GM23338 (cell line): ENCODE measurements at regions not wholly inside any gene's neighbourhood (a gene's known extent, or its start where the extent isn't known, plus 50 kb on each side); places are given as distances from the start of the nearest gene placed in this dataset.

Experiments
- ATAC-seq: fragments of 200-7000 bp; cut with Tn5 transposase; 3 replicates; pipeline ENCODE4 v1.9.1; 2020
- DNase-seq: peaks from one replicate; pipeline ENCODE4 v3.0.0-alpha.2; 2015; ENCODE audit warnings: low spot score
- H2AFZ ChIP-seq: fragments of 200-600 bp; sonication (generic); 2 replicates; pipeline ENCODE4 v1.8.0; 2016; ENCODE audit warnings: antibody characterized with exemption, mild to moderate bottlenecking, moderate library complexity
- H3F3A ChIP-seq: fragments of 200-600 bp; sonication (generic); replicated peaks from 2 replicates; pipeline ENCODE4 v1.8.0; 2017; ENCODE audit warnings: antibody characterized with exemption, mixed run types, low read depth
- H3K27ac ChIP-seq: fragments of 200-600 bp; sonication (generic); 2 replicates; pipeline ENCODE4 v1.6.1; 2016; ENCODE audit warnings: low read depth
- H3K27me3 ChIP-seq: fragments of 200-600 bp; sonication (generic); 2 replicates; pipeline ENCODE4 v1.8.0; 2016; ENCODE audit warnings: mild to moderate bottlenecking, mixed run types, moderate library complexity; ENCODE audit not compliant: insufficient read depth
- H3K36me3 ChIP-seq: fragments of 200-600 bp; sonication (generic); 2 replicates; pipeline ENCODE4 v1.8.0; 2016; ENCODE audit warnings: mild to moderate bottlenecking; ENCODE audit not compliant: insufficient read depth
- H3K4me1 ChIP-seq: fragments of 200-600 bp; sonication (generic); 2 replicates; pipeline ENCODE4 v1.8.0; 2016; ENCODE audit warnings: mild to moderate bottlenecking, moderate library complexity; ENCODE audit not compliant: insufficient read depth
- H3K4me2 ChIP-seq: fragments of 200-600 bp; sonication (generic); 2 replicates; pipeline ENCODE4 v1.7.1; 2017; ENCODE audit warnings: mixed run types
- H3K4me3 ChIP-seq: fragments of 200-600 bp; sonication (generic); 2 replicates; pipeline ENCODE4 v1.6.1; 2016; ENCODE audit warnings: mixed run types
- H3K79me2 ChIP-seq: fragments of 200-600 bp; sonication (generic); replicated peaks from 2 replicates; pipeline ENCODE4 v1.8.0; 2017; ENCODE audit warnings: mild to moderate bottlenecking; ENCODE audit not compliant: insufficient read depth
- H3K9me2 ChIP-seq: fragments of 200-600 bp; sonication (generic); 2 replicates; pipeline ENCODE4 v1.8.0; 2017; ENCODE audit not compliant: insufficient read depth
- H4K20me1 ChIP-seq: fragments of 200-600 bp; sonication (generic); replicated peaks from 2 replicates; pipeline ENCODE4 v1.8.0; 2017; ENCODE audit warnings: mild to moderate bottlenecking; ENCODE audit not compliant: insufficient read depth
- H3K27ac Mint-ChIP-seq: 2 replicates; pipeline ENCODE4 v1.8.0; 2020; ENCODE audit warnings: inconsistent platforms, mild to moderate bottlenecking, moderate library complexity, mixed read lengths
- H3K27me3 Mint-ChIP-seq: 3 replicates; pipeline ENCODE4 v1.8.0; 2022; ENCODE audit warnings: low read depth, mild to moderate bottlenecking, moderate library complexity, mixed read lengths, inconsistent platforms; ENCODE audit not compliant: insufficient read depth, poor library complexity
- H3K36me3 Mint-ChIP-seq: 3 replicates; pipeline ENCODE4 v1.8.0; 2021; ENCODE audit warnings: low read depth, mild to moderate bottlenecking, inconsistent platforms, moderate library complexity, mixed read lengths
- H3K4me1 Mint-ChIP-seq: 3 replicates; pipeline ENCODE4 v1.8.0; 2020; ENCODE audit warnings: mild to moderate bottlenecking, inconsistent platforms, mixed read lengths
- H3K4me3 Mint-ChIP-seq: 3 replicates; pipeline ENCODE4 v1.8.0; 2021; ENCODE audit warnings: moderate library complexity, mild to moderate bottlenecking, inconsistent platforms, mixed read lengths
- H3K9me3 Mint-ChIP-seq: 3 replicates; pipeline ENCODE4 v1.8.0; 2020; ENCODE audit warnings: moderate library complexity, mild to moderate bottlenecking, inconsistent platforms, mixed read lengths
- CTCF ChIP-seq, 2 experiments: fragments of 200-600 bp in 1 of 2; sonication (generic) in 1 of 2; conservative IDR thresholded peaks; 2 replicates each; pipeline versions ENCODE4 v1.5.1 to v1.6.1; 2016 to 2017; ENCODE audit warnings: antibody characterized with exemption in 2 of 2, low read depth in 2 of 2, mild to moderate bottlenecking in 2 of 2, moderate library complexity in 1 of 2
- ETS1 ChIP-seq: IDR thresholded peaks from 2 replicates; pipeline ENCODE4 v1.6.1; 2016; ENCODE audit warnings: antibody characterized with exemption
- EZH2 ChIP-seq: fragments of 200-600 bp; sonication (generic); IDR thresholded peaks from one replicate; pipeline ENCODE4 v1.8.0; 2017; ENCODE audit warnings: antibody characterized with exemption, mild to moderate bottlenecking, low read depth; ENCODE audit not compliant: unreplicated experiment
- JUNB ChIP-seq: IDR thresholded peaks from one replicate; pipeline ENCODE4 v1.6.1; 2016; ENCODE audit warnings: antibody characterized with exemption; ENCODE audit not compliant: unreplicated experiment
- POLR2AphosphoS5 ChIP-seq: IDR thresholded peaks from 2 replicates; pipeline ENCODE4 v1.6.1; 2016; ENCODE audit warnings: antibody characterized with exemption, low read depth
- REST ChIP-seq: IDR thresholded peaks from one replicate; pipeline ENCODE4 v1.6.1; 2018; ENCODE audit warnings: antibody characterized with exemption; ENCODE audit not compliant: unreplicated experiment
- ZNF114 ChIP-seq: fragments of 250-450 bp; sonication (Bioruptor Pico); IDR thresholded peaks from 2 replicates; pipeline ENCODE4 v1.5.0; 2020; ENCODE audit warnings: mild to moderate bottlenecking, moderate library complexity
- ZNF331 ChIP-seq: fragments of 250-450 bp; sonication (Bioruptor Pico); IDR thresholded peaks from 2 replicates; pipeline ENCODE4 v1.5.0; 2020; ENCODE audit warnings: low read depth, mild to moderate bottlenecking, moderate library complexity
- ZNF462 ChIP-seq: fragments of 250-450 bp; sonication (Bioruptor Pico); IDR thresholded peaks from 2 replicates; pipeline ENCODE4 v1.5.0; 2020; ENCODE audit warnings: mild to moderate bottlenecking, moderate library complexity

- Histone ChIP-seq H3K4me1 (no peaks in the 10 kb centered on the region), H3K9me2 (peaks cover 23% of the 10 kb centered on the region), H3K36me3 (no peaks in the 10 kb centered on the region), H3K27ac (no peak overlapping the region), H3K4me3 (no peak overlapping the region), H3K79me2 (no peaks in the 10 kb centered on the region), H4K20me1 (no peaks in the 10 kb centered on the region), H3F3A (no peaks in the 10 kb centered on the region), H3K4me2 (no peak overlapping the region), H3K27me3 (no peaks in the 10 kb centered on the region), H2AFZ (no peak overlapping the region)
- Mint-ChIP-seq H3K4me3 (no peak overlapping the region), H3K36me3 (no peaks in the 10 kb centered on the region), H3K27me3 (peaks cover 2% of the 10 kb centered on the region), H3K27ac (no peak overlapping the region), H3K4me1 (peaks cover 11% of the 10 kb centered on the region), H3K9me3 (peaks cover 2% of the 10 kb centered on the region; the same call in 2 of the 3 replicates)
- DNase-seq, result no peak
- TF ChIP-seq JUNB (no peak), EZH2 (no peak), REST (no peak)
- no peak for ATAC-seq
These were observed 785.9 kb downstream of the EPHA4 start for GRCh38 chr2:220786216-220786615.

- no peak for ATAC-seq
- Histone ChIP-seq H3K4me2 (no peak overlapping the region), H3K36me3 (no peaks in the 10 kb centered on the region), H3K27ac (no peak overlapping the region), H3K27me3 (no peaks in the 10 kb centered on the region), H3K4me1 (no peaks in the 10 kb centered on the region), H3K9me2 (peaks cover 26% of the 10 kb centered on the region), H3K79me2 (no peaks in the 10 kb centered on the region), H3K4me3 (no peak overlapping the region), H3F3A (no peaks in the 10 kb centered on the region), H4K20me1 (no peaks in the 10 kb centered on the region), H2AFZ (no peak overlapping the region)
- Mint-ChIP-seq H3K27ac (no peak overlapping the region), H3K4me3 (no peak overlapping the region), H3K36me3 (no peaks in the 10 kb centered on the region), H3K9me3 (peaks cover 2% of the 10 kb centered on the region; the same call in 2 of the 3 replicates), H3K4me1 (peaks cover 7% of the 10 kb centered on the region), H3K27me3 (peaks cover 2% of the 10 kb centered on the region)
- no peak for DNase-seq
- TF ChIP-seq ZNF462, result no peak
- no peak for TF ChIP-seq POLR2AphosphoS5
- no peak for TF ChIP-seq CTCF (conservative IDR thresholded peaks at IDR 0.05; ENCODE audit: low read depth in 2 of 2)
- no peak for TF ChIP-seq ZNF331 (CRISPR knock-in tag)
- no peak for TF ChIP-seq EZH2
- TF ChIP-seq ETS1, result no peak
- TF ChIP-seq ZNF114 (CRISPR knock-in tag), result no peak
- TF ChIP-seq JUNB, result no peak
These were observed 784.9 kb downstream of the EPHA4 start for GRCh38 chr2:220787251-220787650.
